ENCODE measurements at regions not wholly inside any gene's neighbourhood (a gene's known extent, or its start where the extent isn't known, plus 50 kb on each side); places are given as distances from the start of the nearest gene placed in this dataset.

GRCh38 chr2:58971511-58972360 lies 730.6 kb upstream of the FANCL start:
- no peak for DNase-seq (ENCODE audit: low read depth in 1 of 2, low spot score in 1 of 2)
- Histone ChIP-seq H3K36me3 (no peaks in the 10 kb centered on the region), H3K4me3 (no peak overlapping the region), H3K4me1 (ENCODE audit: low read depth) (peaks cover 16% of the 10 kb centered on the region), H3K27me3 (no peaks in the 10 kb centered on the region), H3K27ac (no peak overlapping the region), H3K9me3 (ENCODE audit: low read depth) (no peaks in the 10 kb centered on the region)
- TF ChIP-seq, protein P1, sequence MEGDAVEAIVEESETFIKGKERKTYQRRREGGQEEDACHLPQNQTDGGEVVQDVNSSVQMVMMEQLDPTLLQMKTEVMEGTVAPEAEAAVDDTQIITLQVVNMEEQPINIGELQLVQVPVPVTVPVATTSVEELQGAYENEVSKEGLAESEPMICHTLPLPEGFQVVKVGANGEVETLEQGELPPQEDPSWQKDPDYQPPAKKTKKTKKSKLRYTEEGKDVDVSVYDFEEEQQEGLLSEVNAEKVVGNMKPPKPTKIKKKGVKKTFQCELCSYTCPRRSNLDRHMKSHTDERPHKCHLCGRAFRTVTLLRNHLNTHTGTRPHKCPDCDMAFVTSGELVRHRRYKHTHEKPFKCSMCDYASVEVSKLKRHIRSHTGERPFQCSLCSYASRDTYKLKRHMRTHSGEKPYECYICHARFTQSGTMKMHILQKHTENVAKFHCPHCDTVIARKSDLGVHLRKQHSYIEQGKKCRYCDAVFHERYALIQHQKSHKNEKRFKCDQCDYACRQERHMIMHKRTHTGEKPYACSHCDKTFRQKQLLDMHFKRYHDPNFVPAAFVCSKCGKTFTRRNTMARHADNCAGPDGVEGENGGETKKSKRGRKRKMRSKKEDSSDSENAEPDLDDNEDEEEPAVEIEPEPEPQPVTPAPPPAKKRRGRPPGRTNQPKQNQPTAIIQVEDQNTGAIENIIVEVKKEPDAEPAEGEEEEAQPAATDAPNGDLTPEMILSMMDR (IDR thresholded peaks at IDR 0.05; ENCODE audit: low read depth, low read length) = no peak

DNA sequence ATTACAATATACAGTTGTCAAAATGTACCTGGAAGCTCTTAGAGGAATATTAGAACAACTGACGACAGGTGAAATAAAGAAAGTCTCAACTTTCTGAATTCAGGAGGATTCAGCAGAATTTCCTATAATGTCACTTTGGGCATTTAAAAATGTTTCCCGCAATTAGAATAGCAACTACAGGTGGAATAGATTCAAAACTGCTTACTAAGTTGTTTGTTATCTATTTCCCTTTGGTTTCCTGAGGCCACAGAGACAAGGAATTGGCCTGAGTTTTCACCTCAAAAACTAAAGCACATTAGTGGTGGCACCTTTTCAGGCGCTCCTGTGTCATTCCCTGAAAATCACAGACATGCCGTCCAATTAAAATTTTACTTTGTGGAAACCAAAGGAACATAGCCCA lies 729.2 kb upstream of the FANCL start:
- H3K4me3 ChIP-seq = no peak overlapping the region
- TF ChIP-seq, protein P1 (IDR thresholded peaks at IDR 0.05; ENCODE audit: low read depth, low read length) = no peak
- DNase-seq (ENCODE audit: low read depth in 1 of 2, low spot score in 1 of 2) = no peak
- no peaks in the 10 kb centered on the region for H3K27me3 ChIP-seq
- H3K4me1 ChIP-seq (ENCODE audit: low read depth) = peaks cover 16% of the 10 kb centered on the region
- no peaks in the 10 kb centered on the region for H3K9me3 ChIP-seq (ENCODE audit: low read depth)
- H3K36me3 ChIP-seq = no peaks in the 10 kb centered on the region
- no peak overlapping the region for H3K27ac ChIP-seq

DNA sequence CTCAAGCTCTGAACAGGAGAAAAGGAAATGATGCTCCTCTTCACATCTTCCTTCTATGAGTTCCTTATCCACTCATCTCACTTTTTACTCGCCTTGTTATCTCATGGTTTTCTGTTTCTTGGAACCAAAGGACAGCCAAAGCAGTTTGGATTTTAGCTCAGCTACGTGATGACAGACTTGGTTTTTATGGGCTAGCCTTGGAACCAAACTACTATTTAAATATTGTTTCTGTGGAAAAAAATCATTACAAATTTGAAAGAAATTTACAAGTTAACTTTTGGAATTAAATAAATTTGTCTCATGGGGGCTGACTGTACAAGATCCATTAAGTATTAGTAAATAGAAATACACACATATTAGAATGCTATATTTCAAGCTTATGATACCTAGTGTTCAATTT lies 727.8 kb upstream of the FANCL start:
- no peak for DNase-seq (ENCODE audit: low read depth in 1 of 2, low spot score in 1 of 2)
- no peak overlapping the region for H3K27ac ChIP-seq
- no peaks in the 10 kb centered on the region for H3K9me3 ChIP-seq (ENCODE audit: low read depth)
- no peak overlapping the region for H3K4me3 ChIP-seq
- TF ChIP-seq, protein P1 (IDR thresholded peaks at IDR 0.05; ENCODE audit: low read depth, low read length) = no peak
- no peaks in the 10 kb centered on the region for H3K36me3 ChIP-seq
- no peaks in the 10 kb centered on the region for H3K27me3 ChIP-seq
- peaks cover 5% of the 10 kb centered on the region for H3K4me1 ChIP-seq (ENCODE audit: low read depth)

- Histone ChIP-seq H3K4me3 (no peak overlapping the region), H3K27ac (no peak overlapping the region), H3K36me3 (no peaks in the 10 kb centered on the region), H3K27me3 (no peaks in the 10 kb centered on the region), H3K9me3 (ENCODE audit: low read depth) (no peaks in the 10 kb centered on the region), H3K4me1 (ENCODE audit: low read depth) (no peaks in the 10 kb centered on the region)
- no peak for DNase-seq (ENCODE audit: low read depth in 1 of 2, low spot score in 1 of 2)
- TF ChIP-seq, protein P1 (IDR thresholded peaks at IDR 0.05; ENCODE audit: low read depth, low read length) = no peak
These were observed 726.6 kb upstream of the FANCL start for GRCh38 chr2:58967736-58968135.

DNA sequence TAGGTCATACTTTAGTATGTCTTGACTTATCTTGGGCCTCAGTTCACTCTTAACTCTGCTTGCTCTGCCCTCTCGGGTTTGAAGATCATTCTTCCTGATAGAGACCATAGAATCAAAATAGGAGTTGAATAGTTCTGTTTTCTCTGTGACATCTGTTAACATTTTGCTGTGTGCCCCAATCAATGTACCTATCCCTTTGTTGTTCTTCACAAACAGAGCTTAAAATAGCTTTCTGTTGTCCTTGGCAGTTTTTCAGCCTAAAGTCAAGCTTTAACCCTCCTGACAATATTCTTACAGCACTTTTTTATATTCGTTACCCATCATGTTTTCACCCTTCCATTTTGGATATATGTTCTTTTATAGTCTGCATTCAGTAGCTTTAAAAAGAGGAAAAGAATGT lies 724.5 kb upstream of the FANCL start:
- no peak for DNase-seq (ENCODE audit: low read depth in 1 of 2, low spot score in 1 of 2)
- Histone ChIP-seq H3K9me3 (ENCODE audit: low read depth) (no peaks in the 10 kb centered on the region), H3K27me3 (no peaks in the 10 kb centered on the region), H3K4me3 (no peak overlapping the region), H3K27ac (no peak overlapping the region), H3K36me3 (no peaks in the 10 kb centered on the region), H3K4me1 (ENCODE audit: low read depth) (no peaks in the 10 kb centered on the region)
- TF ChIP-seq, protein P1 (IDR thresholded peaks at IDR 0.05; ENCODE audit: low read depth, low read length) = no peak
